GM23248 (cell line): ENCODE measurements at regions not wholly inside any gene's neighbourhood (a gene's known extent, or its start where the extent isn't known, plus 50 kb on each side); places are given as distances from the start of the nearest gene placed in this dataset.

ENCODE experiments used
- DNase-seq: peaks from one replicate; pipeline ENCODE4 v3.0.0-alpha.2; 2015
- H2AFZ ChIP-seq: fragments of 200-600 bp; sonication (generic); 2 replicates; pipeline ENCODE4 v1.6.1; 2016; ENCODE audit warnings: antibody characterized with exemption
- H3F3A ChIP-seq: fragments of 200-600 bp; sonication (generic); 2 replicates; pipeline ENCODE4 v1.6.1; 2016; ENCODE audit warnings: mild to moderate bottlenecking, antibody characterized with exemption, mixed run types; ENCODE audit not compliant: insufficient read depth
- H3K27ac ChIP-seq: fragments of 200-600 bp; sonication (generic); 2 replicates; pipeline ENCODE4 v1.5.1; 2016; ENCODE audit warnings: mild to moderate bottlenecking
- H3K27me3 ChIP-seq: fragments of 200-600 bp; sonication (generic); replicated peaks from 2 replicates; pipeline ENCODE4 v1.6.1; 2016; ENCODE audit warnings: mild to moderate bottlenecking; ENCODE audit not compliant: insufficient read depth
- H3K36me3 ChIP-seq: fragments of 200-600 bp; sonication (generic); 2 replicates; pipeline ENCODE4 v1.6.1; 2016; ENCODE audit warnings: low read depth, mild to moderate bottlenecking
- H3K4me1 ChIP-seq: fragments of 200-600 bp; sonication (generic); 2 replicates; pipeline ENCODE4 v1.6.1; 2016; ENCODE audit warnings: mild to moderate bottlenecking; ENCODE audit not compliant: insufficient read depth
- H3K4me2 ChIP-seq: fragments of 200-600 bp; sonication (generic); one replicate; pipeline ENCODE4 v1.6.1; 2016; ENCODE audit warnings: mild to moderate bottlenecking; ENCODE audit not compliant: unreplicated experiment
- H3K4me3 ChIP-seq: fragments of 200-600 bp; sonication (generic); 2 replicates; pipeline ENCODE4 v1.5.1; 2016; ENCODE audit warnings: mild to moderate bottlenecking
- H3K79me2 ChIP-seq: fragments of 200-600 bp; sonication (generic); 2 replicates; pipeline ENCODE4 v1.6.1; 2016; ENCODE audit warnings: mild to moderate bottlenecking; ENCODE audit not compliant: insufficient read depth
- H3K9ac ChIP-seq: fragments of 200-600 bp; sonication (generic); 2 replicates; pipeline ENCODE4 v1.6.1; 2016; ENCODE audit warnings: mild to moderate bottlenecking
- H3K9me2 ChIP-seq: fragments of 200-600 bp; sonication (generic); 2 replicates; pipeline ENCODE4 v1.6.1; 2016; ENCODE audit warnings: mixed run types, mild to moderate bottlenecking, moderate library complexity; ENCODE audit not compliant: insufficient read depth
- H3K9me3 ChIP-seq: fragments of 200-600 bp; sonication (generic); one replicate; pipeline ENCODE4 v1.6.1; 2017; ENCODE audit warnings: low read depth
- H4K20me1 ChIP-seq: fragments of 200-600 bp; sonication (generic); 2 replicates; pipeline ENCODE4 v1.6.0; 2016; ENCODE audit not compliant: insufficient read depth
- EZH2 ChIP-seq: fragments of 200-600 bp; sonication (generic); IDR thresholded peaks from 2 replicates; pipeline ENCODE4 v1.6.1; 2018; ENCODE audit warnings: antibody characterized with exemption, mild to moderate bottlenecking; ENCODE audit not compliant: insufficient read depth, poor library complexity, severe bottlenecking
- EZH2phosphoT487 ChIP-seq: fragments of 200-600 bp; sonication (generic); IDR thresholded peaks from 2 replicates; pipeline ENCODE4 v1.6.1; 2018; ENCODE audit warnings: antibody characterized with exemption, moderate library complexity, mild to moderate bottlenecking, low read depth; ENCODE audit not compliant: insufficient read depth
- WGBS, 2 experiments: methylation state at CpG; one replicate each; pipeline ENCODE4 v1.1.6; 2015 to 2017; ENCODE audit warnings: low lambda C conversion rate in 2 of 2, low coverage in 1 of 2; ENCODE audit errors: missing lambda C conversion rate in 2 of 2; 5-methylcytosine and 5-hydroxymethylcytosine counted together
- in situ Hi-C: fragments of 300-500 bp; cut with MboI; formaldehyde crosslinking; loops from 2 replicates; pipeline ENCODE4 v1.15.0; 2020

DNA sequence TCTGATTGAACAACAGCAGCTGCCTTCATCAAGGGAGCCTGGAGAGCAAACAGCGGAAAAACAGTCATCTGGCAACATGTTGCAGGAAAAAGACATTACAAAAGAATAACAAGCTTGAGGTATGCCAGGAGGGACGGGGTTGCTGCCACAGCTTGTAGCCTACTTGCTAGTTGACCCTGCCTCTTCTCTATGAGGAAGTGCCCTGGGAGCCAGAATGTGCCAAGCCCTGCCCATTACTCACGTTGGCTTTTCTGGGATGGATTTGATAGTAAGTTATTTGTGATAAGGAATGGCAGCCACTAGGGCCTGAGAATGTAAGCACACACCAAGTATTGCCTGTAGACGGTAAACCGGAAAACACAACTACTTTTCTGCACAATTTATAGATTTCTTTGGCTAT, 113.5 kb upstream of the KIRREL3 start:
- TF ChIP-seq EZH2 (no peak), EZH2phosphoT487 (no peak)
- no peak overlapping the region for H3K4me3 ChIP-seq
- H3K27ac ChIP-seq: no peak overlapping the region
- no peaks in the 10 kb centered on the region for H3K36me3 ChIP-seq
- H4K20me1 ChIP-seq: no peaks in the 10 kb centered on the region
- WGBS, 2 experiments: 19 to 22% methylated on average over 5 of the region's 5 CpGs
- no peak for DNase-seq
- no peaks in the 10 kb centered on the region for H3K9me2 ChIP-seq
- no peaks in the 10 kb centered on the region for H3K9me3 ChIP-seq
- no peak overlapping the region for H3K4me2 ChIP-seq
- peaks cover 99% of the 10 kb centered on the region for H3K27me3 ChIP-seq
- in situ Hi-C loops: no loop called here
- no peak overlapping the region for H2AFZ ChIP-seq
- no peaks in the 10 kb centered on the region for H3K4me1 ChIP-seq
- H3F3A ChIP-seq: no peaks in the 10 kb centered on the region
- no peak overlapping the region for H3K9ac ChIP-seq
- H3K79me2 ChIP-seq: no peaks in the 10 kb centered on the region

DNA sequence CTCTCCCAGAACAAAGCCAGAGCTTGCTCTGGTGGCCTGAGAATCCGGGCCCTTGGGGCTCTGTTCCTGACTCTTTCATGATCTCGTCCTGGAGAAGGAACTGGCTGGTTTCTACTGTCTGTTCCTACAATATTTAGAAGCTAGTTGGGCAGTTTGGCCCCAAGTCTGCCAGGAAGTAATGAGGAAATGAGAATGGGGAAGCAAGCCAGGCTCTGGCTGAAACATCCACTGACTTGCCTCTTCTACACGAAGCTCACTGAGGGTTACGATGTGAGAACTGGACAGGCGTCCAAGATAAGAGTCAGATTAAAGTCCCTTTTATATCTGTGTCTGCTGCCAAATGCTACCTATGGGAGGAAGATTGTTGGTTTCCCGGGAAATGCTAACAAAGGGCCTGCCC, 110.0 kb upstream of the KIRREL3 start:
- in situ Hi-C loops: no loop called here
- no peaks in the 10 kb centered on the region for H3K79me2 ChIP-seq
- no peak overlapping the region for H3K4me2 ChIP-seq
- no peak for DNase-seq
- H3K27ac ChIP-seq: no peak overlapping the region
- TF ChIP-seq EZH2phosphoT487: no peak
- TF ChIP-seq EZH2: no peak
- no peaks in the 10 kb centered on the region for H4K20me1 ChIP-seq
- H2AFZ ChIP-seq: no peak overlapping the region
- no peaks in the 10 kb centered on the region for H3K9me2 ChIP-seq
- no peaks in the 10 kb centered on the region for H3K9me3 ChIP-seq
- no peaks in the 10 kb centered on the region for H3F3A ChIP-seq
- no peak overlapping the region for H3K9ac ChIP-seq
- no peaks in the 10 kb centered on the region for H3K36me3 ChIP-seq
- no peaks in the 10 kb centered on the region for H3K4me1 ChIP-seq
- H3K27me3 ChIP-seq: peaks cover 100% of the 10 kb centered on the region
- no peak overlapping the region for H3K4me3 ChIP-seq
- WGBS, 2 experiments: 7 to 9% methylated on average over 6 of the region's 6 CpGs

DNA sequence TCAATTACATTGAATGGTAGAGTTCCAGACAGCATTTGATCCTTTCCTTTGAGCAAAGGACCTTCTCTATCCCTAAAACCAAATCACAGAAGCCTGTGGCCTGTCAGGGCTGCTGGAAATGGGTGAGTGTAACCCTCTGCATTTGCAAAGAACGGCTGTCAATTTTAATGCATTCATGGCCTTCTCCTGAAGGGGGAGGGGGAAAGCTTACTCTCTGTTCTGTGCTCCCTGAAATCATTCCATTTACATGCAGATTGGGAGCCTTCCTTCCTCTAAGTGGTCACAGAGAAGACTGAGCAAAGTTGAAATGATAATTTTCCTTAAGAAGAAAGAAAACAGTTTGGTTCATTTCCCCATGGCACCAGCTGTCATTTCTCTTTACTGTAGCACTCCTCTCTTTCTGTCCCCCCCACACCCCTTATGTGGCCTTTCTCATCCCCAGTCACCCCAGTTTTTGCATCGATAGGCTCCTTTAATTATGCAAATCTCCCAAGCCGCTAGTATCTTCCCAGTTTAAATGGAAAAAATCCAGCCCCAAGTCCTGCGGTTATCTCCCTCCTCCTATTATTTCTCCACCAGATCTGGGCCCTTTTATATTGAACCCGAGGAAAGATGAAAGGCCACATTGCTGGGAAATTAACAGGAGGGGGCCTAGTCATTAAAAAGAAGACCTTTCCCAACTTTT, 109.4 kb upstream of the KIRREL3 start:
- Histone ChIP-seq H3K79me2 (no peaks in the 10 kb centered on the region), H3K27me3 (peaks cover 100% of the 10 kb centered on the region)
- in situ Hi-C loops: no loop called here

DNA sequence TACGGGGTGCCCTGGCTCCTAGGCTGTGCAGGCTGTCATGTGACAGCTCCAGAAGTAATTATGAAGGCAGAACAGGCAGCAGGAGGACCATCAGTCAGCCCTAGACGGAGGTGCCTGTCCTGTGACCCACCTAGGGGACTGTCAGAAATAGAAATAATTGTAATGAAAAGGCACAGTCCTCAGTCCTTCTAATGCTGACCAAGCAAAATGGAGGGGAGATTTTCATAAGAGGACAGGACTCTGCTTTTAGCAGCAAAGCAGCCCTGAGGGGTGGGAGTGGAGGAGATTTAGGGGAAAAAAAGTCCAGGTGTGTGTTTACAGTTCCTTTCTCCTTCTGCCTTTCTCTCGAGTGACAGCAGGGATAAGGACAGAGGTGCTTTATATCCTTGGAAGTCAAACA, 108.3 kb upstream of the KIRREL3 start:
- H3K4me1 ChIP-seq: no peaks in the 10 kb centered on the region
- H2AFZ ChIP-seq: no peak overlapping the region
- H3K9me2 ChIP-seq: no peaks in the 10 kb centered on the region
- H3K27me3 ChIP-seq: peaks cover 100% of the 10 kb centered on the region
- H3K4me3 ChIP-seq: no peak overlapping the region
- 8 to 12% methylated on average over 3 of the region's 3 CpGs for WGBS, 2 experiments
- H3K27ac ChIP-seq: no peak overlapping the region
- in situ Hi-C loops: no loop called here
- no peaks in the 10 kb centered on the region for H3K79me2 ChIP-seq
- H3K9me3 ChIP-seq: no peaks in the 10 kb centered on the region
- no peaks in the 10 kb centered on the region for H4K20me1 ChIP-seq
- DNase-seq: no peak
- no peak for TF ChIP-seq EZH2
- no peak for TF ChIP-seq EZH2phosphoT487
- no peaks in the 10 kb centered on the region for H3K36me3 ChIP-seq
- H3F3A ChIP-seq: no peaks in the 10 kb centered on the region
- H3K4me2 ChIP-seq: no peak overlapping the region
- no peak overlapping the region for H3K9ac ChIP-seq

More for the DNA sequence above, 109.4 kb upstream of the KIRREL3 start:
- H3K4me3 ChIP-seq: no peak overlapping the region
- H3K27ac ChIP-seq: no peak overlapping the region
- no peak overlapping the region for H3K4me2 ChIP-seq
- no peak overlapping the region for H2AFZ ChIP-seq
- H3K9ac ChIP-seq: no peak overlapping the region
- DNase-seq: no peak
- H3K4me1 ChIP-seq: no peaks in the 10 kb centered on the region
- H4K20me1 ChIP-seq: no peaks in the 10 kb centered on the region
- no peaks in the 10 kb centered on the region for H3K9me3 ChIP-seq
- H3F3A ChIP-seq: no peaks in the 10 kb centered on the region
- TF ChIP-seq EZH2phosphoT487 (no peak), EZH2 (no peak)
- 2 to 5% methylated on average over 5 of the region's 5 CpGs for WGBS, 2 experiments
- no peaks in the 10 kb centered on the region for H3K9me2 ChIP-seq
- no peaks in the 10 kb centered on the region for H3K36me3 ChIP-seq
